Endothelial cell of umbilical vein (primary cell): ENCODE measurements at regions not wholly inside any gene's neighbourhood (a gene's known extent, or its start where the extent isn't known, plus 50 kb on each side); places are given as distances from the start of the nearest gene placed in this dataset.

ENCODE experiments used
- BruUV-seq: library from RNA; stranded (reverse); fragments of 400-500 nt; replicated peaks from 2 replicates; lab custom pipeline; 2021; lab: Mats Ljungman, UMichigan
- CTCF ChIA-PET: fragments of 300-600, 350-600 bp; sonication (Branson Sonifier 250); formaldehyde crosslinking; loops from one replicate; lab custom pipeline; 2021; ENCODE audit warnings: antibody characterized with exemption, inconsistent platforms; lab: Charles Lee
- POLR2A ChIA-PET: fragments of 300-600, 350-600 bp; sonication (Branson Sonifier 250); formaldehyde crosslinking; loops from one replicate; lab custom pipeline; 2021; ENCODE audit warnings: antibody characterized with exemption, inconsistent platforms; lab: Charles Lee
- DNase-seq: peaks from one replicate; pipeline ENCODE4 v3.0.0-alpha.2; 2011; ENCODE audit warnings: low read depth, low spot score
- FAIRE-seq: peaks from 2 replicates; lab custom pipeline; 2011; peaks lifted over from hg19 to GRCh38; lab: Jason Lieb, UNC
- H2AFZ ChIP-seq: 2 replicates; pipeline ENCODE4 v1.6.0; 2012; ENCODE audit warnings: low read depth, low read length, control low read depth, inconsistent platforms
- H3K27ac ChIP-seq: 2 replicates; pipeline ENCODE4 v1.5.1; 2011; ENCODE audit warnings: low read depth, mild to moderate bottlenecking, control low read depth, low read length, moderate library complexity; ENCODE audit not compliant: insufficient read depth
- H3K27me3 ChIP-seq, 2 experiments: 2 replicates each; pipeline versions ENCODE4 v1.6.0 to v1.6.1; 2011; ENCODE audit warnings: low read length in 2 of 2, mixed read lengths in 1 of 2; ENCODE audit not compliant: control insufficient read depth in 2 of 2, insufficient read depth in 2 of 2
- H3K36me3 ChIP-seq, 2 experiments: 2 replicates in 1 of 2; 3 replicates in 1 of 2; pipeline ENCODE4 v1.5.1; 2011; ENCODE audit warnings: low read length in 2 of 2, mild to moderate bottlenecking in 1 of 2, moderate library complexity in 1 of 2; ENCODE audit not compliant: control insufficient read depth in 2 of 2, insufficient read depth in 2 of 2; ENCODE audit errors: extremely low read depth in 1 of 2
- H3K4me1 ChIP-seq: 3 replicates; pipeline ENCODE4 v1.5.1; 2011; ENCODE audit warnings: mild to moderate bottlenecking, low read length; ENCODE audit not compliant: control insufficient read depth, insufficient read depth; ENCODE audit errors: extremely low read depth
- H3K4me2 ChIP-seq: 2 replicates; pipeline ENCODE4 v1.6.1; 2011; ENCODE audit warnings: low read length, control low read depth, mixed read lengths; ENCODE audit not compliant: insufficient read depth
- H3K4me3 ChIP-seq, 3 experiments: fragments of 200-600 bp in 1 of 3; sonication (generic), shearing (Covaris generic) in 1 of 3; replicated peaks in 1 of 3; 2 replicates each; pipeline ENCODE4 v1.5.1; 2011 to 2016; ENCODE audit warnings: control low read depth in 3 of 3, low read length in 3 of 3, mild to moderate bottlenecking in 2 of 3, inconsistent platforms in 1 of 3, low read depth in 1 of 3, moderate library complexity in 1 of 3; ENCODE audit not compliant: insufficient read depth in 1 of 3
- H3K79me2 ChIP-seq: 2 replicates; pipeline ENCODE4 v1.6.0; 2012; ENCODE audit warnings: low read length, inconsistent platforms; ENCODE audit not compliant: control insufficient read depth, insufficient read depth
- H3K9ac ChIP-seq: replicated peaks from 2 replicates; pipeline ENCODE3; 2011; ENCODE audit warnings: low read length, control low read depth; ENCODE audit not compliant: insufficient read depth; ENCODE audit errors: extremely low read depth
- H3K9me1 ChIP-seq: replicated peaks from 3 replicates; pipeline ENCODE4 v1.6.0; 2011; ENCODE audit warnings: mild to moderate bottlenecking, low read length; ENCODE audit not compliant: control insufficient read depth, insufficient read depth; ENCODE audit errors: extremely low read depth
- H3K9me3 ChIP-seq: replicated peaks from 2 replicates; pipeline ENCODE4 v1.5.1; 2012; ENCODE audit warnings: low read length, inconsistent platforms; ENCODE audit not compliant: control insufficient read depth, insufficient read depth
- H4K20me1 ChIP-seq: replicated peaks from 2 replicates; pipeline ENCODE3; 2011; ENCODE audit warnings: mild to moderate bottlenecking, low read length; ENCODE audit not compliant: control insufficient read depth, insufficient read depth; ENCODE audit errors: extremely low read depth
- CTCF ChIP-seq, 2 donors: IDR thresholded peaks; 1 replicate in 1 of 2; 2 replicates in 1 of 2; pipeline ENCODE4 v1.5.1; 2011; ENCODE audit warnings: low read length in 2 of 2, mild to moderate bottlenecking in 2 of 2, moderate library complexity in 2 of 2, control low read depth in 1 of 2, inconsistent platforms in 1 of 2, low read depth in 1 of 2; ENCODE audit not compliant: insufficient read depth in 1 of 2; ENCODE audit errors: extremely low read depth in 1 of 2
- EZH2 ChIP-seq: IDR thresholded peaks from 2 replicates; pipeline ENCODE4 v1.6.1; 2012; ENCODE audit warnings: borderline replicate concordance, low read depth, mild to moderate bottlenecking, moderate library complexity, low read length, inconsistent platforms; ENCODE audit not compliant: severe bottlenecking
- FOS ChIP-seq: IDR thresholded peaks from 2 replicates; pipeline ENCODE4 v1.6.1; 2011; ENCODE audit warnings: mild to moderate bottlenecking, low read length, moderate library complexity, borderline replicate concordance; ENCODE audit not compliant: insufficient read depth
- GATA2 ChIP-seq: IDR thresholded peaks from 2 replicates; pipeline ENCODE4 v1.7.0; 2011; ENCODE audit warnings: low read depth, mild to moderate bottlenecking, moderate library complexity, mixed read lengths, low read length; ENCODE audit not compliant: insufficient read length, insufficient read depth
- JUN ChIP-seq: IDR thresholded peaks from 2 replicates; pipeline ENCODE4 v1.6.1; 2011; ENCODE audit warnings: borderline replicate concordance, low read depth; ENCODE audit not compliant: insufficient read length, insufficient read depth
- MAX ChIP-seq: IDR thresholded peaks from 2 replicates; pipeline ENCODE4 v1.6.1; 2011; ENCODE audit not compliant: insufficient read depth, insufficient read length
- MYC ChIP-seq: IDR thresholded peaks from one replicate; pipeline ENCODE4 v1.6.1; 2011; ENCODE audit warnings: mild to moderate bottlenecking, low read depth, low read length
- POLR2A ChIP-seq: IDR thresholded peaks from 2 replicates; pipeline ENCODE4 v1.6.1; 2012; ENCODE audit warnings: low read depth, mild to moderate bottlenecking, control low read depth, low read length
- POLR2AphosphoS5 ChIP-seq: IDR thresholded peaks from 2 replicates; pipeline ENCODE4 v1.6.1; 2012; ENCODE audit warnings: low read depth, mild to moderate bottlenecking, control low read depth, low read length, moderate library complexity; ENCODE audit not compliant: insufficient read depth
- dilution Hi-C: fragments of 300-500 bp; cut with MboI; formaldehyde crosslinking; loops from one replicate; pipeline ENCODE4 v1.15.0; 2019; ENCODE audit warnings: low sequenced_read_pairs; ENCODE audit not compliant: extremely low pct_ligation_motif_present
- intact Hi-C: fragments of 100-400 bp; cut with micrococcal nuclease; formaldehyde crosslinking; loops from one replicate; pipeline ENCODE4 v1.10.0; 2022

- CTCF ChIA-PET, result no interaction called here
- no peak overlapping the region for H3K4me2 ChIP-seq
These were observed 186.7 kb downstream of the CXCL12 start for GRCh38 chr10:44198096-44198779.

More at GRCh38 chr10:44198096-44198779, 186.7 kb downstream of the CXCL12 start:
- no peak overlapping the region for H3K9ac ChIP-seq
- H3K4me3 ChIP-seq, result no peak overlapping the region
- H3K4me1 ChIP-seq, result no peaks in the 10 kb centered on the region
- no peaks in the 10 kb centered on the region for H3K9me1 ChIP-seq
- no peaks in the 10 kb centered on the region for H3K27me3 ChIP-seq
- H4K20me1 ChIP-seq, result no peaks in the 10 kb centered on the region
- H3K27ac ChIP-seq, result no peak overlapping the region
- intact Hi-C loops (no loop called here), dilution Hi-C loops (no loop called here)
- FAIRE-seq (no peak), DNase-seq (no peak)
- no peaks in the 10 kb centered on the region for H3K79me2 ChIP-seq
- POLR2A ChIA-PET, result no interaction called here
- no peak for TF ChIP-seq MAX
- TF ChIP-seq EZH2, result no peak
- no peak for TF ChIP-seq JUN
- TF ChIP-seq POLR2A, result no peak
- no peak for TF ChIP-seq FOS
- TF ChIP-seq MYC, result no peak
- TF ChIP-seq POLR2AphosphoS5, result no peak
- TF ChIP-seq CTCF (IDR thresholded peaks at IDR 0.05; ENCODE audit: extremely low read depth in 1 of 2, insufficient read depth in 1 of 2, low read depth in 1 of 2, low read length in 2 of 2), result no peak
- no peak for TF ChIP-seq GATA2
- BruUV-seq, result no TSS peak
- no peaks in the 10 kb centered on the region for H3K36me3 ChIP-seq
- H3K9me3 ChIP-seq, result no peaks in the 10 kb centered on the region
- no peak overlapping the region for H2AFZ ChIP-seq
